HEK293T (cell line): ENCODE measurements at regions not wholly inside any gene's neighbourhood (a gene's known extent, or its start where the extent isn't known, plus 50 kb on each side); places are given as distances from the start of the nearest gene placed in this dataset.

Experiments
- CTCF ChIA-PET: fragments of 350-600 bp; formaldehyde crosslinking; extraction: SDS; loops from one replicate; lab custom pipeline; 2021; ENCODE audit warnings: antibody characterized with exemption, inconsistent platforms; lab: Yijun Ruan, JAX
- POLR2A ChIA-PET: fragments of 350-600 bp; formaldehyde crosslinking; extraction: SDS; loops from one replicate; lab custom pipeline; 2020; ENCODE audit warnings: antibody characterized with exemption, inconsistent platforms; lab: Yijun Ruan, JAX
- DNase-seq: peaks from one replicate; pipeline ENCODE4 v3.0.0; 2012; ENCODE audit warnings: mixed read lengths; ENCODE audit errors: extremely low spot score
- ARNT ChIP-seq: fragments of 450-650 bp; IDR thresholded peaks from 2 replicates; pipeline ENCODE4 v1.6.1; 2017; ENCODE audit warnings: mild to moderate bottlenecking
- BHLHE40 ChIP-seq: fragments of 450-650 bp; IDR thresholded peaks from 2 replicates; pipeline ENCODE4 v1.6.1; 2016; ENCODE audit warnings: mild to moderate bottlenecking, moderate library complexity, borderline replicate concordance
- CTBP1 ChIP-seq: fragments of 450-650 bp; IDR thresholded peaks from 2 replicates; pipeline ENCODE4 v1.6.1; 2016; ENCODE audit warnings: borderline replicate concordance
- ELF4 ChIP-seq: fragments of 450-650 bp; IDR thresholded peaks from 2 replicates; pipeline ENCODE4 v1.6.1; 2017; ENCODE audit warnings: antibody characterized with exemption
- FOXA1 ChIP-seq: fragments of 450-650 bp; IDR thresholded peaks from 2 replicates; pipeline ENCODE4 v1.6.1; 2016; ENCODE audit warnings: mild to moderate bottlenecking
- FOXK2 ChIP-seq: fragments of 450-650 bp; IDR thresholded peaks from 2 replicates; pipeline ENCODE4 v1.6.1; 2016; ENCODE audit warnings: mild to moderate bottlenecking
- FOXM1 ChIP-seq: fragments of 450-650 bp; IDR thresholded peaks from 2 replicates; pipeline ENCODE4 v1.6.1; 2017; ENCODE audit warnings: mild to moderate bottlenecking, borderline replicate concordance
- HDGF ChIP-seq: fragments of 450-650 bp; IDR thresholded peaks from 2 replicates; pipeline ENCODE4 v1.6.1; 2017; ENCODE audit warnings: antibody characterized with exemption, borderline replicate concordance
- L3MBTL2 ChIP-seq: fragments of 450-650 bp; conservative IDR thresholded peaks from 2 replicates; pipeline ENCODE4 v1.6.1; 2016; ENCODE audit warnings: mild to moderate bottlenecking
- LEF1 ChIP-seq: fragments of 450-650 bp; IDR thresholded peaks from 2 replicates; pipeline ENCODE4 v1.6.1; 2017; ENCODE audit warnings: mild to moderate bottlenecking, borderline replicate concordance
- NFRKB ChIP-seq: fragments of 450-650 bp; IDR thresholded peaks from 2 replicates; pipeline ENCODE4 v1.6.1; 2016; ENCODE audit warnings: mild to moderate bottlenecking, moderate library complexity
- PKNOX1 ChIP-seq: fragments of 450-650 bp; IDR thresholded peaks from 2 replicates; pipeline ENCODE4 v1.6.1; 2016
- SP1 ChIP-seq: fragments of 450-650 bp; IDR thresholded peaks from 2 replicates; pipeline ENCODE4 v1.6.1; 2017
- SUZ12 ChIP-seq: fragments of 450-650 bp; IDR thresholded peaks from 2 replicates; pipeline ENCODE4 v1.6.1; 2016; ENCODE audit warnings: mild to moderate bottlenecking
- TARDBP ChIP-seq: fragments of 450-650 bp; IDR thresholded peaks from 2 replicates; pipeline ENCODE4 v1.6.1; 2016
- ZNF384 ChIP-seq: fragments of 450-650 bp; IDR thresholded peaks from 2 replicates; pipeline ENCODE4 v1.6.1; 2016

GRCh38 chr5:29992248-29992647, 1201.2 kb upstream of the CDH6 start:
- POLR2A ChIA-PET: no interaction called here

GRCh38 chr5:29990681-29991080, 1202.8 kb upstream of the CDH6 start:
- CTCF ChIA-PET: no interaction called here
- TF ChIP-seq PKNOX1: no peak
- no peak for TF ChIP-seq BHLHE40
- no peak for TF ChIP-seq NFRKB
- TF ChIP-seq SP1: no peak
- no peak for TF ChIP-seq SUZ12
- no peak for TF ChIP-seq HDGF
- TF ChIP-seq ZNF384: no peak
- TF ChIP-seq ARNT: no peak
- TF ChIP-seq FOXK2: no peak
- POLR2A ChIA-PET: no interaction called here
- DNase-seq: no peak

More at GRCh38 chr5:29992248-29992647, 1201.2 kb upstream of the CDH6 start:
- TF ChIP-seq HDGF: no peak
- TF ChIP-seq LEF1: no peak
- no peak for TF ChIP-seq ELF4
- no peak for TF ChIP-seq FOXA1
- TF ChIP-seq BHLHE40: no peak
- no peak for TF ChIP-seq CTBP1
- no peak for TF ChIP-seq PKNOX1
- no peak for TF ChIP-seq FOXK2
- DNase-seq: no peak
- CTCF ChIA-PET: no interaction called here

- POLR2A ChIA-PET: no interaction called here
- CTCF ChIA-PET: interaction anchor here (0.6 kb wide), 1 partner anchor 444 kb away, joined by 3 read pairs; no protein-coding TSS in a partner anchor
- TF ChIP-seq LEF1: no peak
- TF ChIP-seq SUZ12: no peak
- no peak for TF ChIP-seq ZNF384
- TF ChIP-seq FOXM1: no peak
- TF ChIP-seq SP1: no peak
- no peak for TF ChIP-seq BHLHE40
- TF ChIP-seq TARDBP: no peak
- no peak for TF ChIP-seq CTBP1
- TF ChIP-seq ARNT: no peak
- no peak for TF ChIP-seq HDGF
- TF ChIP-seq FOXA1: no peak
- TF ChIP-seq ELF4: no peak
- no peak for TF ChIP-seq L3MBTL2
- TF ChIP-seq NFRKB: no peak
- TF ChIP-seq PKNOX1: no peak
- no peak for TF ChIP-seq FOXK2
Measured at GRCh38 chr5:29984156-29984540, 1209.3 kb upstream of the CDH6 start.

GRCh38 chr5:29983528-29984155, 1209.8 kb upstream of the CDH6 start:
- ChIA-PET CTCF (interaction anchor here (0.6 kb wide), 1 partner anchor 445 kb away, joined by 3 read pairs; no protein-coding TSS in a partner anchor), POLR2A (no interaction called here)
- no peak for TF ChIP-seq HDGF
- TF ChIP-seq L3MBTL2: no peak
- no peak for TF ChIP-seq FOXK2
- no peak for TF ChIP-seq ELF4
- no peak for TF ChIP-seq PKNOX1
- no peak for TF ChIP-seq FOXA1
- no peak for TF ChIP-seq BHLHE40
- no peak for TF ChIP-seq ZNF384
- TF ChIP-seq CTBP1: no peak
- no peak for TF ChIP-seq ARNT
- no peak for TF ChIP-seq FOXM1
- TF ChIP-seq SUZ12: no peak
- TF ChIP-seq LEF1: no peak
- no peak for TF ChIP-seq SP1
- no peak for TF ChIP-seq TARDBP
- TF ChIP-seq NFRKB: no peak
- no peak for DNase-seq

More at GRCh38 chr5:29984156-29984540, 1209.3 kb upstream of the CDH6 start:
- no peak for DNase-seq

- TF ChIP-seq FOXM1: no peak
- no peak for TF ChIP-seq BHLHE40
- TF ChIP-seq FOXK2: no peak
- ChIA-PET CTCF (no interaction called here), POLR2A (no interaction called here)
- DNase-seq: no peak
Measured at GRCh38 chr5:29982457-29982856, 1211.0 kb upstream of the CDH6 start.

- DNase-seq: no peak
- TF ChIP-seq FOXM1 (no peak), ELF4 (no peak), NFRKB (no peak), FOXA1 (no peak), L3MBTL2 (no peak), SUZ12 (no peak), ZNF384 (no peak), HDGF (no peak), FOXK2 (no peak), CTBP1 (no peak), SP1 (no peak), ARNT (no peak), BHLHE40 (no peak), LEF1 (no peak), TARDBP (no peak), PKNOX1 (no peak)
- ChIA-PET CTCF (no interaction called here), POLR2A (no interaction called here)
Measured at GRCh38 chr5:29972597-29972996, 1220.9 kb upstream of the CDH6 start.
